ENCODE measurements at regions not wholly inside any gene's neighbourhood (a gene's known extent, or its start where the extent isn't known, plus 50 kb on each side); places are given as distances from the start of the nearest gene placed in this dataset.
"Not testable (repeated sequence)": the region's sequence is repeated elsewhere in the genome, so short reads cannot be mapped to it uniquely, and the experiment has no call there.

GRCh38 chr18:75739682-75740081 is 312.2 kb upstream of the SMIM21 start:
- no peak for DNase-seq

GRCh38 chr18:75735291-75735690 is 307.8 kb upstream of the SMIM21 start:
- no peak for DNase-seq

- no peak for DNase-seq
Measured at GRCh38 chr18:75730249-75730648, 302.7 kb upstream of the SMIM21 start.

- no peak for DNase-seq
Measured at GRCh38 chr18:75728621-75729020, 301.1 kb upstream of the SMIM21 start.

- DNase-seq, result no peak
Measured at GRCh38 chr18:75727456-75727855, 300.0 kb upstream of the SMIM21 start.

- no peak for DNase-seq
Measured at GRCh38 chr18:75723521-75724340, 296.2 kb upstream of the SMIM21 start.

GRCh38 chr18:75714766-75715165 is 287.3 kb upstream of the SMIM21 start:
- DNase-seq, result no peak

- not testable (repeated sequence) for DNase-seq
Measured at GRCh38 chr18:75712124-75712867, 284.8 kb upstream of the SMIM21 start.

- no peak for DNase-seq
Measured at GRCh38 chr18:75700561-75700960, 273.1 kb upstream of the SMIM21 start.

- no peak for DNase-seq
Measured at GRCh38 chr18:75698861-75699260, 271.4 kb upstream of the SMIM21 start.

- no peak for DNase-seq
Measured at GRCh38 chr18:75697493-75697892, 270.0 kb upstream of the SMIM21 start.

GRCh38 chr18:75696391-75696790 is 268.9 kb upstream of the SMIM21 start:
- no peak for DNase-seq

GRCh38 chr18:75694292-75694691 is 266.8 kb upstream of the SMIM21 start:
- DNase-seq, result no peak

- no peak for DNase-seq
Measured at GRCh38 chr18:75691483-75691882, 264.0 kb upstream of the SMIM21 start.

- DNase-seq, result not testable (repeated sequence)
Measured at GRCh38 chr18:75690283-75690682, 262.8 kb upstream of the SMIM21 start.

- no peak for DNase-seq
Measured at GRCh38 chr18:75687626-75688025, 260.1 kb upstream of the SMIM21 start.

GRCh38 chr18:75683426-75683825 is 255.9 kb upstream of the SMIM21 start:
- DNase-seq, result no peak

GRCh38 chr18:75681538-75682115 is 254.1 kb upstream of the SMIM21 start:
- no peak for DNase-seq

GRCh38 chr18:75679331-75679730 is 251.8 kb upstream of the SMIM21 start:
- peak; percentile 52 for DNase-seq

- peak; percentile 86 for DNase-seq
Measured at GRCh38 chr18:75678627-75679026, 251.1 kb upstream of the SMIM21 start.

- peak; percentile 38 for DNase-seq
Measured at GRCh38 chr18:75677696-75678455, 250.4 kb upstream of the SMIM21 start.

- DNase-seq, result no peak
Measured at GRCh38 chr18:75660932-75661331, 233.4 kb upstream of the SMIM21 start.

Data from skin of body (tissue), 1 donor.